ENCODE measurements at regions not wholly inside any gene's neighbourhood (a gene's known extent, or its start where the extent isn't known, plus 50 kb on each side); places are given as distances from the start of the nearest gene placed in this dataset.

DNA sequence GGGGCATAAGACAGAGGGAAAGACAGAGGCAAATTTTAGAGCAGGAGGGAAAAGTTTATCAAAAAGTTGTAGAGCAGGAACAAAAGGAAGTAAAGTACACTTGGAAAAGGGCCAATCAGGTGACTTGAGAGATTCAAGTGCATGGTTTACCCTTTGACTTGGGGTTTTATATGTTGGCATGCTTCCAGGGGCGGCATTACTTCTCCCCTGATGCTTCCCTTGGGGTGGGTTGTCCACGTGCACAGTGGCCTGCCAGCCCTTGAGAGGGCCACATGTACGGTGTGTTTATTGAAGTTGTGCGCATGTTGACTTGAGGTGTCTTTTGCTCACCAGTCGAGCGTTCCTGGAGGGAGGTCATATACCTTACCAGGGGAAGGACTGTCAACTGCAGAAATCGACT, 259.5 kb upstream of the JARID2 start:
- ChIA-PET CTCF (no interaction called here), POLR2A (no interaction called here)
- Histone ChIP-seq H3K4me1 (ENCODE audit: control insufficient read depth, insufficient read depth, low read length) (peaks cover 7% of the 10 kb centered on the region), H3K9me3 (ENCODE audit: control insufficient read depth, insufficient read depth, low read depth, low read length) (no peaks in the 10 kb centered on the region), H3K4me3 (ENCODE audit: low read depth, low read length) (no peak overlapping the region), H3K27ac (ENCODE audit: extremely low read depth, low read depth, low read length) (no peak overlapping the region), H3K36me3 (ENCODE audit: control insufficient read depth in 2 of 2, insufficient read depth in 1 of 2, low read length in 2 of 2) (no peaks in the 10 kb centered on the region)
- no peak for TF ChIP-seq ZNF391 (tag by site-specific recombination; IDR thresholded peaks at IDR 0.05; ENCODE audit: borderline replicate concordance, low read depth)
- no peak for TF ChIP-seq ZNF155 (tag by site-specific recombination; IDR thresholded peaks at IDR 0.05)
- TF ChIP-seq, protein P1, sequence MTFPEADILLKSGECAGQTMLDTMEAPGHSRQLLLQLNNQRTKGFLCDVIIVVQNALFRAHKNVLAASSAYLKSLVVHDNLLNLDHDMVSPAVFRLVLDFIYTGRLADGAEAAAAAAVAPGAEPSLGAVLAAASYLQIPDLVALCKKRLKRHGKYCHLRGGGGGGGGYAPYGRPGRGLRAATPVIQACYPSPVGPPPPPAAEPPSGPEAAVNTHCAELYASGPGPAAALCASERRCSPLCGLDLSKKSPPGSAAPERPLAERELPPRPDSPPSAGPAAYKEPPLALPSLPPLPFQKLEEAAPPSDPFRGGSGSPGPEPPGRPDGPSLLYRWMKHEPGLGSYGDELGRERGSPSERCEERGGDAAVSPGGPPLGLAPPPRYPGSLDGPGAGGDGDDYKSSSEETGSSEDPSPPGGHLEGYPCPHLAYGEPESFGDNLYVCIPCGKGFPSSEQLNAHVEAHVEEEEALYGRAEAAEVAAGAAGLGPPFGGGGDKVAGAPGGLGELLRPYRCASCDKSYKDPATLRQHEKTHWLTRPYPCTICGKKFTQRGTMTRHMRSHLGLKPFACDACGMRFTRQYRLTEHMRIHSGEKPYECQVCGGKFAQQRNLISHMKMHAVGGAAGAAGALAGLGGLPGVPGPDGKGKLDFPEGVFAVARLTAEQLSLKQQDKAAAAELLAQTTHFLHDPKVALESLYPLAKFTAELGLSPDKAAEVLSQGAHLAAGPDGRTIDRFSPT (tag by site-specific recombination; IDR thresholded peaks at IDR 0.05): no peak
- TF ChIP-seq ZNF473 (tag by site-specific recombination; IDR thresholded peaks at IDR 0.05): no peak
- no peak for TF ChIP-seq ZNF121 (tag by site-specific recombination; IDR thresholded peaks at IDR 0.05)
- TF ChIP-seq, protein P2, sequence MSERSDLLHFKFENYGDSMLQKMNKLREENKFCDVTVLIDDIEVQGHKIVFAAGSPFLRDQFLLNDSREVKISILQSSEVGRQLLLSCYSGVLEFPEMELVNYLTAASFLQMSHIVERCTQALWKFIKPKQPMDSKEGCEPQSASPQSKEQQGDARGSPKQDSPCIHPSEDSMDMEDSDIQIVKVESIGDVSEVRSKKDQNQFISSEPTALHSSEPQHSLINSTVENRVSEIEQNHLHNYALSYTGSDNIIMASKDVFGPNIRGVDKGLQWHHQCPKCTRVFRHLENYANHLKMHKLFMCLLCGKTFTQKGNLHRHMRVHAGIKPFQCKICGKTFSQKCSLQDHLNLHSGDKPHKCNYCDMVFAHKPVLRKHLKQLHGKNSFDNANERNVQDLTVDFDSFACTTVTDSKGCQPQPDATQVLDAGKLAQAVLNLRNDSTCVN (tag by site-specific recombination; optimal IDR thresholded peaks at IDR 0.05): no peak
- no peak for TF ChIP-seq KLF7 (tag by site-specific recombination; IDR thresholded peaks at IDR 0.05; ENCODE audit: borderline replicate concordance)
- no peak for TF ChIP-seq ZNF843 (tag by site-specific recombination; IDR thresholded peaks at IDR 0.05)
- TF ChIP-seq ZNF433 (tag by site-specific recombination; IDR thresholded peaks at IDR 0.05; ENCODE audit: low read depth): no peak

DNA sequence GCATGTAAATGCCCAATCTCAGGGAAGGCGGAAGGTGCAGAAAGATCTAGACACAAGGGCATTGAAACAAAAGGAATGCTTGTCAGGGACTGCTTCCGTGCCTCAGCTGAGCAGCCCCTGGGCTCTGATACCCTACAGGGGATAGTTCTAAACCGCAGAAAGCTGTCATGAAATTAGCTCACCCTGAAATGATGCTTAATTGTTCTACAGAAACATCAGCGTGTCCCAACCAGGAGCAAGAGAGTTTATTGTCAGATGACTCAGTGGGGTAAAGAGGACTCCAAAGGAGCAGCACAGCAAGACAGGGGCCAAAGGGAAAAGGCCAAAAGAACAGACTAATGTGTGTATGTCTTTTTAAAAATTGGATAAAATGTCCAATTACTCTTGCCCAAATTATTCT, 258.4 kb upstream of the JARID2 start:
- H3K27ac ChIP-seq (ENCODE audit: extremely low read depth, low read depth, low read length): no peak overlapping the region
- POLR2A ChIA-PET: no interaction called here
- peaks cover 7% of the 10 kb centered on the region for H3K4me1 ChIP-seq (ENCODE audit: control insufficient read depth, insufficient read depth, low read length)
- CTCF ChIA-PET: no interaction called here
- no peaks in the 10 kb centered on the region for H3K9me3 ChIP-seq (ENCODE audit: control insufficient read depth, insufficient read depth, low read depth, low read length)
- no peaks in the 10 kb centered on the region for H3K36me3 ChIP-seq (ENCODE audit: control insufficient read depth in 2 of 2, insufficient read depth in 1 of 2, low read length in 2 of 2)
- no peak overlapping the region for H3K4me3 ChIP-seq (ENCODE audit: low read depth, low read length)
- TF ChIP-seq, protein P3, sequence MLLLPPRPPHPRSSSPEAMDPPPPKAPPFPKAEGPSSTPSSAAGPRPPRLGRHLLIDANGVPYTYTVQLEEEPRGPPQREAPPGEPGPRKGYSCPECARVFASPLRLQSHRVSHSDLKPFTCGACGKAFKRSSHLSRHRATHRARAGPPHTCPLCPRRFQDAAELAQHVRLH (tag by site-specific recombination; IDR thresholded peaks at IDR 0.05): no peak
- TF ChIP-seq OSR2 (tag by site-specific recombination; IDR thresholded peaks at IDR 0.05): peak; percentile 46; the same call in 1 of the 2 replicates
- TF ChIP-seq, protein P4, sequence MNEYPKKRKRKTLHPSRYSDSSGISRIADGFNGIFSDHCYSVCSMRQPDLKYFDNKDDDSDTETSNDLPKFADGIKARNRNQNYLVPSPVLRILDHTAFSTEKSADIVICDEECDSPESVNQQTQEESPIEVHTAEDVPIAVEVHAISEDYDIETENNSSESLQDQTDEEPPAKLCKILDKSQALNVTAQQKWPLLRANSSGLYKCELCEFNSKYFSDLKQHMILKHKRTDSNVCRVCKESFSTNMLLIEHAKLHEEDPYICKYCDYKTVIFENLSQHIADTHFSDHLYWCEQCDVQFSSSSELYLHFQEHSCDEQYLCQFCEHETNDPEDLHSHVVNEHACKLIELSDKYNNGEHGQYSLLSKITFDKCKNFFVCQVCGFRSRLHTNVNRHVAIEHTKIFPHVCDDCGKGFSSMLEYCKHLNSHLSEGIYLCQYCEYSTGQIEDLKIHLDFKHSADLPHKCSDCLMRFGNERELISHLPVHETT (tag by site-specific recombination; IDR thresholded peaks at IDR 0.05): no peak
- peak; percentile 84 for TF ChIP-seq ZIC2 (tag by site-specific recombination; IDR thresholded peaks at IDR 0.05)

DNA sequence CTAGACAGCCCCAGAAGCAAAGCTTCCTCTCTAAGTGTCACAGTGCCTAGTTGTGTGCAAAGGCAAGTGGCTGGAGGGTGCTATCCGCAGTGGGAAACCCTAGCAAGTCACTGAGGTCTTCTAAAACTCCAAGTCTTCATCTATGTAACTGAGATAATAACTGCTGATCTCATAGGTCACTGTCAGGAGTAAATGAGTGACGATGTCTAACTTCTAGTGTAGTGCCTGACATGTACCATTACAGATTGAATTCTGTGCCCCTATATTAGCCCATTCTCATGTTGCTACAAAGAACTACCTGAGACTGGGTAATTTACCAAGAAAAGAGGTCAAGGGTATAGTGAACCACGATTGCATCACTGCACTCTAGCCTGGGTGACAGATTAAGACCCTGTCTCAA, 253.5 kb upstream of the JARID2 start:
- Histone ChIP-seq H3K9me3 (ENCODE audit: control insufficient read depth, insufficient read depth, low read depth, low read length) (no peaks in the 10 kb centered on the region), H3K4me1 (ENCODE audit: control insufficient read depth, insufficient read depth, low read length) (no peaks in the 10 kb centered on the region), H3K4me3 (ENCODE audit: low read depth, low read length) (no peak overlapping the region), H3K27ac (ENCODE audit: extremely low read depth, low read depth, low read length) (no peak overlapping the region), H3K36me3 (ENCODE audit: control insufficient read depth in 2 of 2, insufficient read depth in 1 of 2, low read length in 2 of 2) (no peaks in the 10 kb centered on the region)
- POLR2A ChIA-PET: no interaction called here
- CTCF ChIA-PET: no interaction called here
- TF ChIP-seq TCF7L2 (IDR thresholded peaks at IDR 0.05; ENCODE audit: borderline replicate concordance, low read depth, low read length) (no peak), ZNF354C (tag by site-specific recombination; IDR thresholded peaks at IDR 0.05; ENCODE audit: borderline replicate concordance, low read depth) (no peak), ZNF571 (tag by site-specific recombination; IDR thresholded peaks at IDR 0.05) (no peak), SALL2 (tag by site-specific recombination; IDR thresholded peaks at IDR 0.05; ENCODE audit: borderline replicate concordance) (no peak), ZNF341 (tag by site-specific recombination; IDR thresholded peaks at IDR 0.05; ENCODE audit: low read depth) (no peak), KLF8 (tag by site-specific recombination; IDR thresholded peaks at IDR 0.05) (no peak)
- TF ChIP-seq, protein P5, sequence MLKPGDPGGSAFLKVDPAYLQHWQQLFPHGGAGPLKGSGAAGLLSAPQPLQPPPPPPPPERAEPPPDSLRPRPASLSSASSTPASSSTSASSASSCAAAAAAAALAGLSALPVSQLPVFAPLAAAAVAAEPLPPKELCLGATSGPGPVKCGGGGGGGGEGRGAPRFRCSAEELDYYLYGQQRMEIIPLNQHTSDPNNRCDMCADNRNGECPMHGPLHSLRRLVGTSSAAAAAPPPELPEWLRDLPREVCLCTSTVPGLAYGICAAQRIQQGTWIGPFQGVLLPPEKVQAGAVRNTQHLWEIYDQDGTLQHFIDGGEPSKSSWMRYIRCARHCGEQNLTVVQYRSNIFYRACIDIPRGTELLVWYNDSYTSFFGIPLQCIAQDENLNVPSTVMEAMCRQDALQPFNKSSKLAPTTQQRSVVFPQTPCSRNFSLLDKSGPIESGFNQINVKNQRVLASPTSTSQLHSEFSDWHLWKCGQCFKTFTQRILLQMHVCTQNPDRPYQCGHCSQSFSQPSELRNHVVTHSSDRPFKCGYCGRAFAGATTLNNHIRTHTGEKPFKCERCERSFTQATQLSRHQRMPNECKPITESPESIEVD (tag by site-specific recombination; IDR thresholded peaks at IDR 0.05): no peak
